RWPE1 (cell line): ENCODE measurements at regions not wholly inside any gene's neighbourhood (a gene's known extent, or its start where the extent isn't known, plus 50 kb on each side); places are given as distances from the start of the nearest gene placed in this dataset.

ENCODE experiments used
- CTCF ChIA-PET: fragments of 350-600 bp; sonication (Branson Sonifier 250); formaldehyde crosslinking; extraction: SDS; loops from one replicate; lab custom pipeline; 2021; lab: Yijun Ruan, JAX
- POLR2A ChIA-PET: fragments of 400-600 bp; formaldehyde crosslinking; extraction: SDS; loops from one replicate; lab custom pipeline; 2020; ENCODE audit warnings: antibody characterized with exemption; ENCODE audit not compliant: low non-redundant PET; lab: Yijun Ruan, JAX
- DNase-seq: peaks from one replicate; pipeline ENCODE4 v3.0.0; 2012; ENCODE audit warnings: low spot score
- H3K27ac ChIP-seq: fragments of 450-650 bp; 2 replicates; pipeline ENCODE4 v1.5.1; 2017
- TF ChIP-seq, protein P1 (sequence below): fragments of 450-650 bp; conservative IDR thresholded peaks from 2 replicates; pipeline ENCODE4 v1.5.1; 2017; ENCODE audit warnings: low read depth, mild to moderate bottlenecking

- CTCF ChIA-PET = no interaction called here
- TF ChIP-seq, protein P1, sequence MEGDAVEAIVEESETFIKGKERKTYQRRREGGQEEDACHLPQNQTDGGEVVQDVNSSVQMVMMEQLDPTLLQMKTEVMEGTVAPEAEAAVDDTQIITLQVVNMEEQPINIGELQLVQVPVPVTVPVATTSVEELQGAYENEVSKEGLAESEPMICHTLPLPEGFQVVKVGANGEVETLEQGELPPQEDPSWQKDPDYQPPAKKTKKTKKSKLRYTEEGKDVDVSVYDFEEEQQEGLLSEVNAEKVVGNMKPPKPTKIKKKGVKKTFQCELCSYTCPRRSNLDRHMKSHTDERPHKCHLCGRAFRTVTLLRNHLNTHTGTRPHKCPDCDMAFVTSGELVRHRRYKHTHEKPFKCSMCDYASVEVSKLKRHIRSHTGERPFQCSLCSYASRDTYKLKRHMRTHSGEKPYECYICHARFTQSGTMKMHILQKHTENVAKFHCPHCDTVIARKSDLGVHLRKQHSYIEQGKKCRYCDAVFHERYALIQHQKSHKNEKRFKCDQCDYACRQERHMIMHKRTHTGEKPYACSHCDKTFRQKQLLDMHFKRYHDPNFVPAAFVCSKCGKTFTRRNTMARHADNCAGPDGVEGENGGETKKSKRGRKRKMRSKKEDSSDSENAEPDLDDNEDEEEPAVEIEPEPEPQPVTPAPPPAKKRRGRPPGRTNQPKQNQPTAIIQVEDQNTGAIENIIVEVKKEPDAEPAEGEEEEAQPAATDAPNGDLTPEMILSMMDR = no peak
- no peak for DNase-seq
- H3K27ac ChIP-seq = no peak overlapping the region
- POLR2A ChIA-PET = no interaction called here
These were observed 1137.0 kb downstream of the FAM181B start for GRCh38 chr11:81596704-81597103.

- TF ChIP-seq, protein P1 = no peak
- no peak overlapping the region for H3K27ac ChIP-seq
- CTCF ChIA-PET = no interaction called here
- DNase-seq = no peak
- POLR2A ChIA-PET = no interaction called here
These were observed 1148.2 kb downstream of the FAM181B start for GRCh38 chr11:81585390-81585933.

DNA sequence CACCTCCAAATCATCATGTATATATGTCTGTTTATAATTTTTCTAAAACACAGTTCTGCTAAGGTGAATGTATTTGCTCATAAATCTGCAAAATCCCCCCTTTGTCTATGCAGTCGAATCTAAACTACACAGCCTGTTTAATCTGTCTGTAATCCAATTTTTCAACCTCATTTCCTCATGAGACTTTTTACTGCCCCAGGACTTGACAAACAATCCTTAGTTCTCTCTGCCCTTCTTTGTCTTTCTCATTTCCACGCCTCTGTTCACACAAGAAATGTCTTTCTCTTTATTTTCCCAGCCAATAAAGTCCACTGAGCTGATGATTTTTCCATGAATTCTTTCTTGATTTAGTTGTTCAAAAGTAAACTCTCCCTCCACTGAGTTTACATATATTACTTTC, 1154.3 kb downstream of the FAM181B start:
- TF ChIP-seq, protein P1 = no peak
- ChIA-PET CTCF (interaction anchor here (0.6 kb wide), 1 partner anchor 15 kb away, joined by 3 read pairs; no protein-coding TSS in a partner anchor), POLR2A (no interaction called here)
- H3K27ac ChIP-seq = no peak overlapping the region
- no peak for DNase-seq

- no peak for DNase-seq
- ChIA-PET CTCF (no interaction called here), POLR2A (no interaction called here)
- no peak overlapping the region for H3K27ac ChIP-seq
- TF ChIP-seq, protein P1 = no peak
These were observed 1155.1 kb downstream of the FAM181B start for GRCh38 chr11:81578571-81578970.

- TF ChIP-seq, protein P1 = no peak
- no peak overlapping the region for H3K27ac ChIP-seq
- POLR2A ChIA-PET = no interaction called here
- CTCF ChIA-PET = no interaction called here
- DNase-seq = no peak
These were observed 1159.4 kb downstream of the FAM181B start for GRCh38 chr11:81574301-81574700.

DNA sequence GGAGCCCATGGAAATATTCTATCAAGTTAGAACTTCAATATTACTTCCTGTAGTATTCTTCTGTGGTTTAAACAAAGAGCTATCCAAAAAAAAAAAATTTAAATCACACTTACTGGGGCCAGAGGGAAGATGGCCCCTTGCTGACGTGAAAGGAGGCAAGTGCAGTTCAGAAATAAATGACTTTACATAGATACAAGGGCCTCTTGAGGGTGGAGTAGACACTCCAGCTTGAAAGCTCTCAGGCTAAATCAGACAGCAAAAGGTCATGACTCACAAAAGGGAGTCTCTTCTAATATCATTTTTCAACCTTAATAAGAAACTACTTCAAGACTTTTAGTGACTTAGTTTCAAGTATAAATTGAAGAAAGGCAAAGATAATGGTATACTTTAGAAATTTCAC, 1160.3 kb downstream of the FAM181B start:
- POLR2A ChIA-PET = no interaction called here
- no peak for DNase-seq
- no peak overlapping the region for H3K27ac ChIP-seq
- CTCF ChIA-PET = interaction anchor here (0.6 kb wide), 1 partner anchor 1426 kb away, joined by 5 read pairs; no protein-coding TSS in a partner anchor
- TF ChIP-seq, protein P1 = no peak
